ENCODE measurements at regions not wholly inside any gene's neighbourhood (a gene's known extent, or its start where the extent isn't known, plus 50 kb on each side); places are given as distances from the start of the nearest gene placed in this dataset.

DNA sequence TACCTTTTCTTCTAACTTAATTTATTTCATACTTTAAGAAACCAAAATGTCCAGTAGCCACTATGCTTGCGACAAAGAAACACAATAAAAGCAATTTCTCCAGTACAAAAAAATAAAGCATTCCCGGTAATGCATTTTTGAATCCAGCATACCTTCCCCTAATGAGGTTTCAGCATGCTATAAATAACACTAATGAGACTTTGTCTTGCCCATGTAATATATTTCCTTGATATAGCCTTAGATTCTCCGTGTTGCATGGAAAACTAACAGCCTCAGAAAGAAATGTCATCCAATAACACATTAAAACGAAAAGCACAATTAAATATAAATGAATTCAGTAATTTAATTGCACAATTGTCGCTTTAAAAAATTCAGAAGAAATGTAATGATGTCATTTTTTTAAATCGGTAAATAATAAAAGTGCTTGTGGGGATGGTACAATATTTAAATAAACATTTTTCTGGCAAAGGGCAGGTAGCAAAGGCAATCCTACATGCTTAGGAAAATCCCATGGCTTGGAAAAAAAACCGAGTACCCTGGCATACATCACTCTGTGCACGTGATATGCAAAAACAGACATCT, 225.2 kb upstream of the PPARGC1A start:
- TF ChIP-seq, protein P1, sequence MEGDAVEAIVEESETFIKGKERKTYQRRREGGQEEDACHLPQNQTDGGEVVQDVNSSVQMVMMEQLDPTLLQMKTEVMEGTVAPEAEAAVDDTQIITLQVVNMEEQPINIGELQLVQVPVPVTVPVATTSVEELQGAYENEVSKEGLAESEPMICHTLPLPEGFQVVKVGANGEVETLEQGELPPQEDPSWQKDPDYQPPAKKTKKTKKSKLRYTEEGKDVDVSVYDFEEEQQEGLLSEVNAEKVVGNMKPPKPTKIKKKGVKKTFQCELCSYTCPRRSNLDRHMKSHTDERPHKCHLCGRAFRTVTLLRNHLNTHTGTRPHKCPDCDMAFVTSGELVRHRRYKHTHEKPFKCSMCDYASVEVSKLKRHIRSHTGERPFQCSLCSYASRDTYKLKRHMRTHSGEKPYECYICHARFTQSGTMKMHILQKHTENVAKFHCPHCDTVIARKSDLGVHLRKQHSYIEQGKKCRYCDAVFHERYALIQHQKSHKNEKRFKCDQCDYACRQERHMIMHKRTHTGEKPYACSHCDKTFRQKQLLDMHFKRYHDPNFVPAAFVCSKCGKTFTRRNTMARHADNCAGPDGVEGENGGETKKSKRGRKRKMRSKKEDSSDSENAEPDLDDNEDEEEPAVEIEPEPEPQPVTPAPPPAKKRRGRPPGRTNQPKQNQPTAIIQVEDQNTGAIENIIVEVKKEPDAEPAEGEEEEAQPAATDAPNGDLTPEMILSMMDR (IDR thresholded peaks at IDR 0.05) = no peak
- TF ChIP-seq MAFK (IDR thresholded peaks at IDR 0.05; ENCODE audit: partially characterized antibody) (no peak), PHF8 (IDR thresholded peaks at IDR 0.05; ENCODE audit: borderline replicate concordance, low read depth) (no peak), POLR2A (IDR thresholded peaks at IDR 0.05; ENCODE audit: low read length) (no peak)
- TF ChIP-seq, protein P2, sequence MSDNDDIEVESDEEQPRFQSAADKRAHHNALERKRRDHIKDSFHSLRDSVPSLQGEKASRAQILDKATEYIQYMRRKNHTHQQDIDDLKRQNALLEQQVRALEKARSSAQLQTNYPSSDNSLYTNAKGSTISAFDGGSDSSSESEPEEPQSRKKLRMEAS (IDR thresholded peaks at IDR 0.05) = no peak

All from A549 (cell line).